Peyer's patch (tissue), 4 donors: ENCODE measurements at regions not wholly inside any gene's neighbourhood (a gene's known extent, or its start where the extent isn't known, plus 50 kb on each side); places are given as distances from the start of the nearest gene placed in this dataset.

Experiments used
- POLR2A ChIP-seq, 2 donors: fragments of 450-650 bp; IDR thresholded peaks; one replicate each; pipeline ENCODE4 v1.5.1; 2017; ENCODE audit warnings: antibody characterized with exemption in 2 of 2, mild to moderate bottlenecking in 2 of 2, moderate library complexity in 2 of 2
- TF ChIP-seq, protein P1 (sequence below), 6 experiments: fragments of 450-650 bp in 4 of 6; fragments of 200-600 bp in 2 of 6; sonication (generic) in 1 of 6; IDR thresholded peaks; one replicate each; pipeline ENCODE4 v1.5.1; 2017 to 2019; ENCODE audit warnings: antibody characterized with exemption in 6 of 6, mild to moderate bottlenecking in 3 of 6, moderate library complexity in 1 of 6

DNA sequence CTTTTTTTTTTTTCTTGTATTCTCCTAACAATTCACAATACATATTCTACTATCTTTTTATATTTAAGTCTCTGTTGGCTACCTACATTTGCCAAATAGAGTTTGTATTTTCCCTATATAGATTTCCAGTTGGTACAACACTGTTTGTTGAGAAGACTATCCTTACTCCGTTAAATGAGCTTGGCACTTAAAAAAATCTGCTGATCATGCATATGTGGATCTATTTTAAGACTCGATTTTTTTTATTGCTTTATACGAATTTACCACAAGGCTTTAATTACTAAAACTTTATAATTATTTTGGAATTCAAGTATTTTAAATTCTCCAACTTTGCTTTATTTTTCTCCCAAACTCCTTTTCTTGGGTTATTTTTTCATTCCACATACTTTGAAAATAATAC, 855.6 kb downstream of the C6orf118 start:
- TF ChIP-seq, protein P1, sequence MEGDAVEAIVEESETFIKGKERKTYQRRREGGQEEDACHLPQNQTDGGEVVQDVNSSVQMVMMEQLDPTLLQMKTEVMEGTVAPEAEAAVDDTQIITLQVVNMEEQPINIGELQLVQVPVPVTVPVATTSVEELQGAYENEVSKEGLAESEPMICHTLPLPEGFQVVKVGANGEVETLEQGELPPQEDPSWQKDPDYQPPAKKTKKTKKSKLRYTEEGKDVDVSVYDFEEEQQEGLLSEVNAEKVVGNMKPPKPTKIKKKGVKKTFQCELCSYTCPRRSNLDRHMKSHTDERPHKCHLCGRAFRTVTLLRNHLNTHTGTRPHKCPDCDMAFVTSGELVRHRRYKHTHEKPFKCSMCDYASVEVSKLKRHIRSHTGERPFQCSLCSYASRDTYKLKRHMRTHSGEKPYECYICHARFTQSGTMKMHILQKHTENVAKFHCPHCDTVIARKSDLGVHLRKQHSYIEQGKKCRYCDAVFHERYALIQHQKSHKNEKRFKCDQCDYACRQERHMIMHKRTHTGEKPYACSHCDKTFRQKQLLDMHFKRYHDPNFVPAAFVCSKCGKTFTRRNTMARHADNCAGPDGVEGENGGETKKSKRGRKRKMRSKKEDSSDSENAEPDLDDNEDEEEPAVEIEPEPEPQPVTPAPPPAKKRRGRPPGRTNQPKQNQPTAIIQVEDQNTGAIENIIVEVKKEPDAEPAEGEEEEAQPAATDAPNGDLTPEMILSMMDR (IDR thresholded peaks at IDR 0.05), result no peak
- no peak for TF ChIP-seq POLR2A (IDR thresholded peaks at IDR 0.05)
